AG10803 (cell line): ENCODE measurements at regions not wholly inside any gene's neighbourhood (a gene's known extent, or its start where the extent isn't known, plus 50 kb on each side); places are given as distances from the start of the nearest gene placed in this dataset.

Source experiments
- DNase-seq: peaks from one replicate; pipeline ENCODE4 v3.0.0; 2010; ENCODE audit warnings: low read depth
- H3K4me3 ChIP-seq: 2 replicates; pipeline ENCODE4 v1.5.1; 2011; ENCODE audit warnings: mild to moderate bottlenecking, low read length, control low read depth
- TF ChIP-seq, protein P1 (sequence below): conservative IDR thresholded peaks from 2 replicates; pipeline ENCODE4 v1.5.1; 2011; ENCODE audit warnings: mild to moderate bottlenecking, low read length, control low read depth, inconsistent platforms

DNA sequence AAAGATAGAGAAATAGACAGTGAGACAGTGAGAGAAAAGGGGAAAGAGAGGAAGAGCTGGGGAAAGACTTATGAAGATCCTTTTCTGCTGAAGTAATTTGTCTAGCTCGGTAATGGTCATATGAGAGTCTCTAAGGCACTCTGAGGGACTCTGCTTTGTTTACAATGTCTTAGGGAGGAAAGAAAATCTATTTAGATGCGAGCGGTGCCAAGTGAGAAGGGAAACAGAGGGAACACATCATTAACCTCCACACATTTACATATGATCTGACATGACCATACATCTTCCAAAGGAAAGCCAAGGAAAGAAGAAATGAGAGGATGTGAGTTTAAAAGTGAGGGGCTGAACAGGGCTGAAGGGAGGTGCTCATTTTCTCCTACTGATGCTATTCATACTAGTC lies 862.3 kb upstream of the CITED2 start:
- no peak for DNase-seq
- TF ChIP-seq, protein P1, sequence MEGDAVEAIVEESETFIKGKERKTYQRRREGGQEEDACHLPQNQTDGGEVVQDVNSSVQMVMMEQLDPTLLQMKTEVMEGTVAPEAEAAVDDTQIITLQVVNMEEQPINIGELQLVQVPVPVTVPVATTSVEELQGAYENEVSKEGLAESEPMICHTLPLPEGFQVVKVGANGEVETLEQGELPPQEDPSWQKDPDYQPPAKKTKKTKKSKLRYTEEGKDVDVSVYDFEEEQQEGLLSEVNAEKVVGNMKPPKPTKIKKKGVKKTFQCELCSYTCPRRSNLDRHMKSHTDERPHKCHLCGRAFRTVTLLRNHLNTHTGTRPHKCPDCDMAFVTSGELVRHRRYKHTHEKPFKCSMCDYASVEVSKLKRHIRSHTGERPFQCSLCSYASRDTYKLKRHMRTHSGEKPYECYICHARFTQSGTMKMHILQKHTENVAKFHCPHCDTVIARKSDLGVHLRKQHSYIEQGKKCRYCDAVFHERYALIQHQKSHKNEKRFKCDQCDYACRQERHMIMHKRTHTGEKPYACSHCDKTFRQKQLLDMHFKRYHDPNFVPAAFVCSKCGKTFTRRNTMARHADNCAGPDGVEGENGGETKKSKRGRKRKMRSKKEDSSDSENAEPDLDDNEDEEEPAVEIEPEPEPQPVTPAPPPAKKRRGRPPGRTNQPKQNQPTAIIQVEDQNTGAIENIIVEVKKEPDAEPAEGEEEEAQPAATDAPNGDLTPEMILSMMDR: no peak
- H3K4me3 ChIP-seq: no peak overlapping the region

DNA sequence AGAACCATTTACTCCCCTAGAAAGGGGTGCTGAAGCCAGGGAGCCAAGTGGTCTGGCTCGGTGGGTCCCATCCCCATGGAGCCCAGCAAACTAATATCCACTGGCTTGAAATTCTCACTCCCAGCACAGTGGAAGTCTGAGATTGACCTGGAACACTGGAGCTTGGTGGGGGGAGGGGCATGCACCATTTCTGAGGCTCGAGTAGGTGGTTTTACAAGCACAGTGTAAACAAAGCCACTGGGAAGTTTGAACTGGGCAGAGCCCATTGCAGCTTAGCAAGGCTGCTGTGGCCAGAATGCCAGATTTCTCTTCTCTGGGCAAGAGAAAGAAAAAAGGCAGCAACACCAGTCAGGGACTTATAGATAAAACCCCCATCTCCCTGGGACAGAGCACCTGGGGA lies 855.8 kb upstream of the CITED2 start:
- H3K4me3 ChIP-seq: no peak overlapping the region
- TF ChIP-seq, protein P1: no peak
- no peak for DNase-seq

DNA sequence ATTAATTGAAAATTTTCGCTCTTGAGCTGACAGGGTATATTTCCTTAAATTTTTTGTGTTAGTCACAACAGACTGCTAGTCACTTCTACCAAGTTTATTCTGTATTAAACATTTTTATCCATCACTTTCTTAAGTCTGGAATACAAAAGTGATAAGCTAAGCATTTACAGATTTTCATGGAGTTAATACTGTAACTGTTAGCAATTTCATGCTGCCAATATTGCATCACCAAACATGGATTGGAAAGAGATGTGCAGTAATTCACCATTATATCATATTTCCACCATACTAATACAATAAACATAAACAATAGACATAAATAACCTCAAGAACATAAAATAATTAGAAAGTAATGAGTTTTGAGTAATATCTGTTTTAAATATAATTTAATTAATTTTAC lies 854.0 kb upstream of the CITED2 start:
- H3K4me3 ChIP-seq: no peak overlapping the region
- DNase-seq: no peak
- TF ChIP-seq, protein P1: no peak

DNA sequence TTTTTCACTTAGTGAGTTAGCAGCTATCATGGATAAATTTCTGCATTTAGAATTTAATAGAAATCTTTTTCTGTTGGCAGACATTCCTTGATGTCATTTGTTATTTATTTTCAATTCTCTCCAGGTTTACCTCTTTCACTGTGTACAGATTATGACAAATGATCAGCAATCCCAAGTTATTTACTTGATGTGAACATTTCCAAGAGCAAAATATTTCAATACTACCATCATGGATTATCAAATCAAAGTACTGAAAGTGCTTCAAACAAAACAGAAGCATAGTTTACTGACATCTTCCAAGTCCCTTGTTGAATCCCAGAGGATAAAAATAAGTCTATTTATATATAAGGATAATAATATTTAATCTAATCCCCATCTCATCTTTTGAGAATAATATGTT lies 852.2 kb upstream of the CITED2 start:
- TF ChIP-seq, protein P1: no peak
- no peak for DNase-seq
- no peak overlapping the region for H3K4me3 ChIP-seq

DNA sequence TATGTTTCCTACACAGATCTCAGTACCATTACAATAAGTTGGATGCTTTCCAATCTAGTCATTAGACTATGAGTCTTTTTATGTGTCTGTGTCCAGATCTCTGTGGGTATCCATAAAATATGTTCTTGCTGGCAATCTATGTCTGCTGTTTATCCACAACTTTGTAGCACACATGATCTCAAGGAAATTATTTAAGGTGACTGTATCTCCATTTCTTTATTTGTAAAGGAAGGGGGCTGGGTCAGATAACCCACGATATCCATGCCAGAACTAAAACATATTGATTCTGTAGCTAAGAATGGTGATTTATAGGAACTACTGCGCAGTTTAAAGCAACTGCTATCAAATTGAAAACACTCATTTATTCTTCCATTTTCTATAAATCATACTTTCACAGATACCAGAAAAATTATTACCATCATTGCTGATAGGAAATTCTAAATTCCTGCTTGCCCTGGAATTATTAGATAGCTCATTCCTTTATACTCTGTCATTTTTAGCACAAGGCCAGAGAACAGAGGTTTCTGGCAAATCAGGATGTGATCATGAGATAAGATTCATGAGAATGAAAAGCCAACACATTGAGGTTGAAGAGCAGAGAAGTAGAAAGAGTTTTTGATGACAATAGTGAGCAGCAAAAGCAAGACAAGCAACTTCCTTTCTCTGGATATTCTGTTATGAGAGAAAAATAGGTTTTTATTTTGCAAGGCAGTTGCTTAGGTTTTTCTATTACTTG lies 851.4 kb upstream of the CITED2 start:
- DNase-seq: peak; percentile 57
- TF ChIP-seq, protein P1: no peak
- no peak overlapping the region for H3K4me3 ChIP-seq

DNA sequence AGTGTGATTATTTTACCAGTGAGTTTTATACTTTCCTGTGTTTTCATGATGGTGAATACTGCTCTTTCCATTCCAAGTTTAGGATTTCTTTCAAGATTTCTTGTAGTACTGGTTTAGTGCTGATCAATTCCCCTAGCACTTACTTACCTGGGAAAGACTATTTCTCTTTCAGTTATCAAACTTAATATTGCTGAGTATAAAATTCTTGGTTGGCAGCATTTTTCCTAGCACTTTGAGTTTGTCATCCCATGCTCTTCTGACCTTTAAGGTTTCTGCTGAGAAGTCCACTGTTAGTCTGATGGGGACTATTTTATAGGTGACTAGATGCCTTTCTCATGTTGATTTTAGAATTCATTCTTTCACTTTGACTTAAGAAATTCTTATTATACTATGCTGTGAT lies 842.8 kb upstream of the CITED2 start:
- TF ChIP-seq, protein P1: no peak
- no peak for DNase-seq
- no peak overlapping the region for H3K4me3 ChIP-seq

DNA sequence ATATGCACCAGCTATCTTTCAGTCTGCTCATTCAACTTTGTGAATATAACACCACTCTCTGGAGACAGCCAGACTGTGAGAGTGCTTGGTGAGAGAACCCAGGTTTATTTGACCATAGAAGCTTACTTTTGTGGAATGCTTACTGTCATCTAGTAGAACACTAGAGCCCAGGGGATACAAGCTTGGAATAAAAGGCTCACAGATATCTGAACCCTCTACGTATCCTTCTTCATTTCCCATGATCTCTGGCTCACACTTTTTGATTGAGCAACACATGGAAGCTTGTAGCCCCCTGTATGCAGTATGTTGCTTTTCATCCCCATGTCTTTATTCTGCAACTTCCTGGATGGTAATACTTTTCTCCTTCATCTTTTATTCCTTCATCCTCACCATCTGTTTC lies 835.3 kb upstream of the CITED2 start:
- no peak overlapping the region for H3K4me3 ChIP-seq
- no peak for DNase-seq
- TF ChIP-seq, protein P1: no peak
